ENCODE measurements at regions not wholly inside any gene's neighbourhood (a gene's known extent, or its start where the extent isn't known, plus 50 kb on each side); places are given as distances from the start of the nearest gene placed in this dataset.

GRCh38 chr5:126044931-126045565 lies 378.2 kb upstream of the GRAMD2B start:
- DNase-seq, result no peak
- H3K9me3 ChIP-seq, result no peaks in the 10 kb centered on the region
- no peaks in the 10 kb centered on the region for H3K27me3 ChIP-seq
- H3K36me3 ChIP-seq, result no peaks in the 10 kb centered on the region
- TF ChIP-seq POLR2AphosphoS5 (IDR thresholded peaks at IDR 0.05) (no peak), POLR2A (IDR thresholded peaks at IDR 0.05) (no peak), CTCF (IDR thresholded peaks at IDR 0.05) (no peak), EP300 (IDR thresholded peaks at IDR 0.05) (no peak)
- H3K4me1 ChIP-seq, result peaks cover 0 to 13% (median 9%) of the 10 kb centered on the region in 4 donors
- 64 to 82% methylated on average over 3 of the region's 3 CpGs for WGBS, 2 donors
- intact Hi-C loops (cut with DNase I), result no loop called here
- no peak overlapping the region for H3K4me3 ChIP-seq
- H3K27ac ChIP-seq, result no peak overlapping the region

GRCh38 chr5:126046318-126046717 lies 376.9 kb upstream of the GRAMD2B start:
- TF ChIP-seq CTCF (IDR thresholded peaks at IDR 0.05) (no peak), POLR2AphosphoS5 (IDR thresholded peaks at IDR 0.05) (no peak), POLR2A (IDR thresholded peaks at IDR 0.05) (no peak)
- no peak overlapping the region for H3K4me3 ChIP-seq
- H3K27ac ChIP-seq, result no peak overlapping the region
- DNase-seq, result no peak
- no peaks in the 10 kb centered on the region for H3K36me3 ChIP-seq
- WGBS, 2 donors, result 76 to 83% methylated on average over 6 of the region's 6 CpGs
- peaks cover 0 to 13% (median 9%) of the 10 kb centered on the region in 4 donors for H3K4me1 ChIP-seq
- no peaks in the 10 kb centered on the region for H3K27me3 ChIP-seq
- H3K9me3 ChIP-seq, result no peaks in the 10 kb centered on the region
- intact Hi-C loops (cut with DNase I), result no loop called here

DNA sequence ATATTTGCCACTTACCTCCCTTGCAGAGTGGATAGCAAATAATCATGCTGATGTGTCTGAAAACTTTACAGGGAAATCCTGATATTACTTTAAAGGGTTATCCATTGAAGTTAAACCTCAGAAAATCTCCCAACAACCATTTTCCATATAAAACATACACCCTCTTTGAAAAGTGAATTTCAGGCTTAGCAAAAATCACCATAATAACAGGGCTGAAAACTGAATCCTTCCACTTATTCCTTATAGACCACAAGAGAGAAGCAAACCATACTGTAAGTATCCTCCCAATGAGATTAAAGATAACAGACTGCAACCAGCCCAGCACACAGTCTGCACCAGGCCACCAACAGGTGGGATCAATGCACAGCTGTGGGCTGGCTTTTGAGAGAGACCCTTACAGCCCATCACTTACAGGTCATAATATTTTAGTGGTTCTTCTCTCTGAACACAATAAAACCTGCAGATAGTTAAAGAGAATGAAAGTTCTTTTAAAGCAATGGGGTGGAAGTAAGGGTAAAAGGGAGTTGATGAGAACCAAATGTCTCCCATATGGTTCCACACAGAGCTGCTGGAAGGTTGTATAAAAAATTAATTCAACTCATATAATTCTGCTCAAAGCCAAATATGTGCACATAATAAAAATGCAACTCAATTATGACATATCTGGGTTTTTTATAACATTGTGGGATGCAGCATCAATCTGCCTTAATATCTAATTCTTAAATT lies 376.2 kb upstream of the GRAMD2B start:
- Histone ChIP-seq H3K9me3 (no peaks in the 10 kb centered on the region), H3K4me3 (no peak overlapping the region), H3K4me1 (peaks cover 0 to 13% (median 9%) of the 10 kb centered on the region in 4 donors), H3K27me3 (no peaks in the 10 kb centered on the region), H3K27ac (no peak overlapping the region), H3K36me3 (no peaks in the 10 kb centered on the region)
- no peak for TF ChIP-seq CTCF (IDR thresholded peaks at IDR 0.05)
- no peak for TF ChIP-seq POLR2A (IDR thresholded peaks at IDR 0.05)
- no peak for TF ChIP-seq EP300 (IDR thresholded peaks at IDR 0.05)
- no peak for TF ChIP-seq POLR2AphosphoS5 (IDR thresholded peaks at IDR 0.05)
- no peak for DNase-seq
- intact Hi-C loops (cut with DNase I), result no loop called here

- no peaks in the 10 kb centered on the region for H3K27me3 ChIP-seq
- no peak overlapping the region for H3K4me3 ChIP-seq
- no peaks in the 10 kb centered on the region for H3K36me3 ChIP-seq
- intact Hi-C loops (cut with DNase I), result no loop called here
- 96 to 97% methylated on average over 1 of the region's 1 CpG for WGBS, 2 donors
- no peaks in the 10 kb centered on the region for H3K9me3 ChIP-seq
- H3K4me1 ChIP-seq, result no peaks in the 10 kb centered on the region
- H3K27ac ChIP-seq, result no peak overlapping the region
- no peak for DNase-seq
- no peak for TF ChIP-seq EP300 (IDR thresholded peaks at IDR 0.05)
- TF ChIP-seq POLR2A (IDR thresholded peaks at IDR 0.05), result no peak
- TF ChIP-seq POLR2AphosphoS5 (IDR thresholded peaks at IDR 0.05), result no peak
- TF ChIP-seq CTCF (IDR thresholded peaks at IDR 0.05), result no peak
These were observed 371.1 kb upstream of the GRAMD2B start for GRCh38 chr5:126052120-126052519.

Measured in sigmoid colon (tissue), 6 donors.